GM23338 (cell line): ENCODE measurements at regions not wholly inside any gene's neighbourhood (a gene's known extent, or its start where the extent isn't known, plus 50 kb on each side); places are given as distances from the start of the nearest gene placed in this dataset.

Experiments
- ATAC-seq: fragments of 200-7000 bp; cut with Tn5 transposase; 3 replicates; pipeline ENCODE4 v1.9.1; 2020
- DNase-seq: peaks from one replicate; pipeline ENCODE4 v3.0.0-alpha.2; 2015; ENCODE audit warnings: low spot score
- H2AFZ ChIP-seq: fragments of 200-600 bp; sonication (generic); 2 replicates; pipeline ENCODE4 v1.8.0; 2016; ENCODE audit warnings: antibody characterized with exemption, mild to moderate bottlenecking, moderate library complexity
- H3F3A ChIP-seq: fragments of 200-600 bp; sonication (generic); replicated peaks from 2 replicates; pipeline ENCODE4 v1.8.0; 2017; ENCODE audit warnings: antibody characterized with exemption, mixed run types, low read depth
- H3K27ac ChIP-seq: fragments of 200-600 bp; sonication (generic); 2 replicates; pipeline ENCODE4 v1.6.1; 2016; ENCODE audit warnings: low read depth
- H3K27me3 ChIP-seq: fragments of 200-600 bp; sonication (generic); 2 replicates; pipeline ENCODE4 v1.8.0; 2016; ENCODE audit warnings: mild to moderate bottlenecking, mixed run types, moderate library complexity; ENCODE audit not compliant: insufficient read depth
- H3K36me3 ChIP-seq: fragments of 200-600 bp; sonication (generic); 2 replicates; pipeline ENCODE4 v1.8.0; 2016; ENCODE audit warnings: mild to moderate bottlenecking; ENCODE audit not compliant: insufficient read depth
- H3K4me1 ChIP-seq: fragments of 200-600 bp; sonication (generic); 2 replicates; pipeline ENCODE4 v1.8.0; 2016; ENCODE audit warnings: mild to moderate bottlenecking, moderate library complexity; ENCODE audit not compliant: insufficient read depth
- H3K4me2 ChIP-seq: fragments of 200-600 bp; sonication (generic); 2 replicates; pipeline ENCODE4 v1.7.1; 2017; ENCODE audit warnings: mixed run types
- H3K4me3 ChIP-seq: fragments of 200-600 bp; sonication (generic); 2 replicates; pipeline ENCODE4 v1.6.1; 2016; ENCODE audit warnings: mixed run types
- H3K79me2 ChIP-seq: fragments of 200-600 bp; sonication (generic); replicated peaks from 2 replicates; pipeline ENCODE4 v1.8.0; 2017; ENCODE audit warnings: mild to moderate bottlenecking; ENCODE audit not compliant: insufficient read depth
- H3K9me2 ChIP-seq: fragments of 200-600 bp; sonication (generic); 2 replicates; pipeline ENCODE4 v1.8.0; 2017; ENCODE audit not compliant: insufficient read depth
- H4K20me1 ChIP-seq: fragments of 200-600 bp; sonication (generic); replicated peaks from 2 replicates; pipeline ENCODE4 v1.8.0; 2017; ENCODE audit warnings: mild to moderate bottlenecking; ENCODE audit not compliant: insufficient read depth
- H3K27ac Mint-ChIP-seq: 2 replicates; pipeline ENCODE4 v1.8.0; 2020; ENCODE audit warnings: inconsistent platforms, mild to moderate bottlenecking, moderate library complexity, mixed read lengths
- H3K27me3 Mint-ChIP-seq: 3 replicates; pipeline ENCODE4 v1.8.0; 2022; ENCODE audit warnings: low read depth, mild to moderate bottlenecking, moderate library complexity, mixed read lengths, inconsistent platforms; ENCODE audit not compliant: insufficient read depth, poor library complexity
- H3K36me3 Mint-ChIP-seq: 3 replicates; pipeline ENCODE4 v1.8.0; 2021; ENCODE audit warnings: low read depth, mild to moderate bottlenecking, inconsistent platforms, moderate library complexity, mixed read lengths
- H3K4me1 Mint-ChIP-seq: 3 replicates; pipeline ENCODE4 v1.8.0; 2020; ENCODE audit warnings: mild to moderate bottlenecking, inconsistent platforms, mixed read lengths
- H3K4me3 Mint-ChIP-seq: 3 replicates; pipeline ENCODE4 v1.8.0; 2021; ENCODE audit warnings: moderate library complexity, mild to moderate bottlenecking, inconsistent platforms, mixed read lengths
- H3K9me3 Mint-ChIP-seq: 3 replicates; pipeline ENCODE4 v1.8.0; 2020; ENCODE audit warnings: moderate library complexity, mild to moderate bottlenecking, inconsistent platforms, mixed read lengths
- CREB1 ChIP-seq: fragments of 250-450 bp; sonication (Bioruptor Pico); IDR thresholded peaks from 2 replicates; pipeline ENCODE4 v1.5.0; 2020; ENCODE audit warnings: low read depth, mild to moderate bottlenecking, moderate library complexity
- EZH2 ChIP-seq: fragments of 200-600 bp; sonication (generic); IDR thresholded peaks from one replicate; pipeline ENCODE4 v1.8.0; 2017; ENCODE audit warnings: antibody characterized with exemption, mild to moderate bottlenecking, low read depth; ENCODE audit not compliant: unreplicated experiment
- EZH2phosphoT487 ChIP-seq: fragments of 200-600 bp; sonication (generic); IDR thresholded peaks from one replicate; pipeline ENCODE4 v1.8.1; 2018; ENCODE audit warnings: antibody characterized with exemption; ENCODE audit not compliant: unreplicated experiment
- JUNB ChIP-seq: IDR thresholded peaks from one replicate; pipeline ENCODE4 v1.6.1; 2016; ENCODE audit warnings: antibody characterized with exemption; ENCODE audit not compliant: unreplicated experiment
- NANOG ChIP-seq: IDR thresholded peaks from 2 replicates; pipeline ENCODE4 v1.6.1; 2016; ENCODE audit warnings: antibody characterized with exemption, borderline replicate concordance
- POLR2AphosphoS5 ChIP-seq: IDR thresholded peaks from 2 replicates; pipeline ENCODE4 v1.6.1; 2016; ENCODE audit warnings: antibody characterized with exemption, low read depth
- STAT1 ChIP-seq: IDR thresholded peaks from one replicate; pipeline ENCODE4 v1.6.1; 2016; ENCODE audit warnings: antibody characterized with exemption; ENCODE audit not compliant: unreplicated experiment
- ZNF114 ChIP-seq: fragments of 250-450 bp; sonication (Bioruptor Pico); IDR thresholded peaks from 2 replicates; pipeline ENCODE4 v1.5.0; 2020; ENCODE audit warnings: mild to moderate bottlenecking, moderate library complexity
- ZNF331 ChIP-seq: fragments of 250-450 bp; sonication (Bioruptor Pico); IDR thresholded peaks from 2 replicates; pipeline ENCODE4 v1.5.0; 2020; ENCODE audit warnings: low read depth, mild to moderate bottlenecking, moderate library complexity
- ZNF462 ChIP-seq: fragments of 250-450 bp; sonication (Bioruptor Pico); IDR thresholded peaks from 2 replicates; pipeline ENCODE4 v1.5.0; 2020; ENCODE audit warnings: mild to moderate bottlenecking, moderate library complexity
- TF ChIP-seq, protein P1 (sequence below): IDR thresholded peaks from one replicate; pipeline ENCODE4 v1.6.1; 2018; ENCODE audit warnings: antibody characterized with exemption; ENCODE audit not compliant: unreplicated experiment

- TF ChIP-seq ZNF462 (no peak), EZH2phosphoT487 (no peak)
- TF ChIP-seq, protein P1, sequence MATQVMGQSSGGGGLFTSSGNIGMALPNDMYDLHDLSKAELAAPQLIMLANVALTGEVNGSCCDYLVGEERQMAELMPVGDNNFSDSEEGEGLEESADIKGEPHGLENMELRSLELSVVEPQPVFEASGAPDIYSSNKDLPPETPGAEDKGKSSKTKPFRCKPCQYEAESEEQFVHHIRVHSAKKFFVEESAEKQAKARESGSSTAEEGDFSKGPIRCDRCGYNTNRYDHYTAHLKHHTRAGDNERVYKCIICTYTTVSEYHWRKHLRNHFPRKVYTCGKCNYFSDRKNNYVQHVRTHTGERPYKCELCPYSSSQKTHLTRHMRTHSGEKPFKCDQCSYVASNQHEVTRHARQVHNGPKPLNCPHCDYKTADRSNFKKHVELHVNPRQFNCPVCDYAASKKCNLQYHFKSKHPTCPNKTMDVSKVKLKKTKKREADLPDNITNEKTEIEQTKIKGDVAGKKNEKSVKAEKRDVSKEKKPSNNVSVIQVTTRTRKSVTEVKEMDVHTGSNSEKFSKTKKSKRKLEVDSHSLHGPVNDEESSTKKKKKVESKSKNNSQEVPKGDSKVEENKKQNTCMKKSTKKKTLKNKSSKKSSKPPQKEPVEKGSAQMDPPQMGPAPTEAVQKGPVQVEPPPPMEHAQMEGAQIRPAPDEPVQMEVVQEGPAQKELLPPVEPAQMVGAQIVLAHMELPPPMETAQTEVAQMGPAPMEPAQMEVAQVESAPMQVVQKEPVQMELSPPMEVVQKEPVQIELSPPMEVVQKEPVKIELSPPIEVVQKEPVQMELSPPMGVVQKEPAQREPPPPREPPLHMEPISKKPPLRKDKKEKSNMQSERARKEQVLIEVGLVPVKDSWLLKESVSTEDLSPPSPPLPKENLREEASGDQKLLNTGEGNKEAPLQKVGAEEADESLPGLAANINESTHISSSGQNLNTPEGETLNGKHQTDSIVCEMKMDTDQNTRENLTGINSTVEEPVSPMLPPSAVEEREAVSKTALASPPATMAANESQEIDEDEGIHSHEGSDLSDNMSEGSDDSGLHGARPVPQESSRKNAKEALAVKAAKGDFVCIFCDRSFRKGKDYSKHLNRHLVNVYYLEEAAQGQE: no peak
These were observed 358.2 kb downstream of the KIF2B start (continued) for GRCh38 chr17:54180950-54181349.

DNA sequence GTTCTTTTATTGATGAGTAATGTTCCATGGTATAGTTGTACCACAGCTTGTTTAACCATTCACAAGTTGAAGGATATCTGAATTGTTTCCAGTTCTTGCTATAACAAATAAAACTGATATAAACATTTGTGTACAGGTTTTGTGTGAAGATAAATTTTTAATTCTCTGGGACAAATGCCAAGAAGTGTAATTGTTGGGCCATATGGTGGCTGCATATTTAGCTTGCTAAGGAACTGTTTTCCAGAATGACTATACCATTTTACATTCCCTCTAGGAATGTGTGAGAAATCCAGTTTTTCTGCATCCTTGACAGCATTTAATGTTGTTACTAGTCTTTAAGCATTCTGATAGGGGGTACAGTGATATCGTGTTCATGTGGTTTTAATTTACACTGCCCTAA lies 368.5 kb downstream of the KIF2B start:
- H3K27ac Mint-ChIP-seq: no peak overlapping the region
- no peak for TF ChIP-seq NANOG
- TF ChIP-seq POLR2AphosphoS5: no peak
- no peak for TF ChIP-seq STAT1
- TF ChIP-seq EZH2: no peak
- TF ChIP-seq, protein P1: no peak
- TF ChIP-seq ZNF114 (CRISPR knock-in tag): no peak
- no peak for TF ChIP-seq JUNB
- no peak for TF ChIP-seq ZNF331 (CRISPR knock-in tag)
- no peak for TF ChIP-seq CREB1 (CRISPR knock-in tag)
- TF ChIP-seq EZH2phosphoT487: no peak

More for the DNA sequence above, 368.5 kb downstream of the KIF2B start:
- peaks cover 4% of the 10 kb centered on the region for H3K27me3 Mint-ChIP-seq
- H3K9me3 Mint-ChIP-seq: peaks cover 6% of the 10 kb centered on the region; the same call in 1 of the 3 replicates
- no peaks in the 10 kb centered on the region for H3K4me1 Mint-ChIP-seq
- Histone ChIP-seq H3K36me3 (no peaks in the 10 kb centered on the region), H3K4me3 (no peak overlapping the region), H3K27me3 (no peaks in the 10 kb centered on the region), H4K20me1 (no peaks in the 10 kb centered on the region), H3F3A (no peaks in the 10 kb centered on the region), H3K27ac (no peak overlapping the region), H2AFZ (no peak overlapping the region), H3K79me2 (no peaks in the 10 kb centered on the region), H3K9me2 (no peaks in the 10 kb centered on the region), H3K4me2 (no peak overlapping the region), H3K4me1 (no peaks in the 10 kb centered on the region)
- H3K4me3 Mint-ChIP-seq: no peak overlapping the region
- DNase-seq (no peak), ATAC-seq (no peak)
- peaks cover 4% of the 10 kb centered on the region for H3K36me3 Mint-ChIP-seq
